ENCODE measurements at regions not wholly inside any gene's neighbourhood (a gene's known extent, or its start where the extent isn't known, plus 50 kb on each side); places are given as distances from the start of the nearest gene placed in this dataset.

DNA sequence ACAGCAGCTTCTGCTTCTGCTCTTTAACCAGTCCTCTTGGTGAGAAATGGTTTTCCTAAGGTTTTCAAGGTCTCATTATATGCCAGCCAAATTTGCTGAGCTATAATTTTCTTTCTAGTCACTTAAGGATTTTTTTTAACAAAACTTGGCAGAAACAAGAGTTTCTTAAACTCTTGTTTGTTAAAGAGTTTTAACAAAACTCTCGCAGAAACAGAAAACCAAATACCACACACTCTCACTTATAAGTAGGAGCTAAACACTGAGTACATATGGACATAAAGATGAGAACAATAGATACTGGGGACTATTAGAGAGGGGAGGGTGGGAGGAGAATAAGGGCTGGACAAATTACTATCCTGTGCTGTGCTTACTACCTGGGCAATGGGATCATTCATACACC is 908.3 kb downstream of the TUSC7 start:
- Histone ChIP-seq H3K9me3 (ENCODE audit: low read depth) (no peaks in the 10 kb centered on the region), H3K4me3 (no peak overlapping the region)
- TF ChIP-seq, protein P1, sequence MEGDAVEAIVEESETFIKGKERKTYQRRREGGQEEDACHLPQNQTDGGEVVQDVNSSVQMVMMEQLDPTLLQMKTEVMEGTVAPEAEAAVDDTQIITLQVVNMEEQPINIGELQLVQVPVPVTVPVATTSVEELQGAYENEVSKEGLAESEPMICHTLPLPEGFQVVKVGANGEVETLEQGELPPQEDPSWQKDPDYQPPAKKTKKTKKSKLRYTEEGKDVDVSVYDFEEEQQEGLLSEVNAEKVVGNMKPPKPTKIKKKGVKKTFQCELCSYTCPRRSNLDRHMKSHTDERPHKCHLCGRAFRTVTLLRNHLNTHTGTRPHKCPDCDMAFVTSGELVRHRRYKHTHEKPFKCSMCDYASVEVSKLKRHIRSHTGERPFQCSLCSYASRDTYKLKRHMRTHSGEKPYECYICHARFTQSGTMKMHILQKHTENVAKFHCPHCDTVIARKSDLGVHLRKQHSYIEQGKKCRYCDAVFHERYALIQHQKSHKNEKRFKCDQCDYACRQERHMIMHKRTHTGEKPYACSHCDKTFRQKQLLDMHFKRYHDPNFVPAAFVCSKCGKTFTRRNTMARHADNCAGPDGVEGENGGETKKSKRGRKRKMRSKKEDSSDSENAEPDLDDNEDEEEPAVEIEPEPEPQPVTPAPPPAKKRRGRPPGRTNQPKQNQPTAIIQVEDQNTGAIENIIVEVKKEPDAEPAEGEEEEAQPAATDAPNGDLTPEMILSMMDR (IDR thresholded peaks at IDR 0.05; ENCODE audit: low read depth, low read length) = no peak

DNA sequence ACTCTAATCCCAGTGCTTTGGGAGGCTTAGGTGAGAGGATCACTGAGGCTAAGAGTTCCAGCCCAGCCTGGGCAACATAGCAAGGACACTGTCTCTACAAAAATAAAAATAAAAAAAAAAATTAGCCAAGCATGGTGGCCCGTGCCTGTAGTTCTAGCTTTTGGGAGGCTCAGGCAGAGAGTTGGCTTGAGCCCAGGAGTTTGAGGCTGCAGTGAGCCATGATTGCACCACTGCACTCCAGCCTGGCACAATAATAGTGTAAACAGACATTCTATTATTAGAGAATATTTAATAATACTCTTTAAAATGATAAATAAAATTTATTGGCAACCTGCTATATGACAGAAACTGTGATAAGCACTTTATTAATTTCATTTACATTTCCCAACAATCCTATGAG is 908.9 kb downstream of the TUSC7 start:
- DNase-seq (ENCODE audit: low read depth in 1 of 2, low spot score in 1 of 2) = peak in 1 of 2 donors; percentile 5
- TF ChIP-seq, protein P1 (IDR thresholded peaks at IDR 0.05; ENCODE audit: low read depth, low read length) = no peak
- Histone ChIP-seq H3K4me3 (no peak overlapping the region), H3K36me3 (no peaks in the 10 kb centered on the region), H3K27me3 (peaks cover 5% of the 10 kb centered on the region), H3K27ac (no peak overlapping the region), H3K9me3 (ENCODE audit: low read depth) (no peaks in the 10 kb centered on the region), H3K4me1 (ENCODE audit: low read depth) (no peaks in the 10 kb centered on the region)

More for the DNA sequence above, 908.3 kb downstream of the TUSC7 start:
- no peak overlapping the region for H3K27ac ChIP-seq
- H3K4me1 ChIP-seq (ENCODE audit: low read depth) = no peaks in the 10 kb centered on the region
- no peaks in the 10 kb centered on the region for H3K27me3 ChIP-seq
- DNase-seq (ENCODE audit: low read depth in 1 of 2, low spot score in 1 of 2) = no peak
- no peaks in the 10 kb centered on the region for H3K36me3 ChIP-seq

DNA sequence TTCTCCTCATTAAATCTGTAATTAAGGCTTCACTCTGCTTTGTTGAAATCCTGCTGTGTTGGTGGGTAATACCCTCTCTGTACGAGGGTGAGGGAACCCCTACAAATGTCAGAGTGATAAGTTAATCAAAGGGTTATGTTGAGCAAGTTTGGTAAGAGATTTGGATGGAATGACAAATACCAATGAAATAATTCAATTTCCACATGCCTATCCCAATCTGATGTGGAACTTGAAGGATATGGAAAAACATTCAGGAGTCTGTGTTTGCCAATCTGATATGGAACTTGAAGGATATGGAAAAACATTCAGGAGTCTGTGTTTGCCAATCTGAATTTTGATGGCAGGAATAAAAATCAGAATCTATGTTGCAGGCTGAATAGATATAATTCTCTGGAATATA is 910.2 kb downstream of the TUSC7 start:
- no peaks in the 10 kb centered on the region for H3K9me3 ChIP-seq (ENCODE audit: low read depth)
- TF ChIP-seq, protein P1 (IDR thresholded peaks at IDR 0.05; ENCODE audit: low read depth, low read length) = no peak
- no peak overlapping the region for H3K4me3 ChIP-seq
- no peak overlapping the region for H3K27ac ChIP-seq
- DNase-seq (ENCODE audit: low read depth in 1 of 2, low spot score in 1 of 2) = no peak
- peaks cover 6% of the 10 kb centered on the region for H3K27me3 ChIP-seq
- H3K36me3 ChIP-seq = no peaks in the 10 kb centered on the region
- peaks cover 1% of the 10 kb centered on the region for H3K4me1 ChIP-seq (ENCODE audit: low read depth)

DNA sequence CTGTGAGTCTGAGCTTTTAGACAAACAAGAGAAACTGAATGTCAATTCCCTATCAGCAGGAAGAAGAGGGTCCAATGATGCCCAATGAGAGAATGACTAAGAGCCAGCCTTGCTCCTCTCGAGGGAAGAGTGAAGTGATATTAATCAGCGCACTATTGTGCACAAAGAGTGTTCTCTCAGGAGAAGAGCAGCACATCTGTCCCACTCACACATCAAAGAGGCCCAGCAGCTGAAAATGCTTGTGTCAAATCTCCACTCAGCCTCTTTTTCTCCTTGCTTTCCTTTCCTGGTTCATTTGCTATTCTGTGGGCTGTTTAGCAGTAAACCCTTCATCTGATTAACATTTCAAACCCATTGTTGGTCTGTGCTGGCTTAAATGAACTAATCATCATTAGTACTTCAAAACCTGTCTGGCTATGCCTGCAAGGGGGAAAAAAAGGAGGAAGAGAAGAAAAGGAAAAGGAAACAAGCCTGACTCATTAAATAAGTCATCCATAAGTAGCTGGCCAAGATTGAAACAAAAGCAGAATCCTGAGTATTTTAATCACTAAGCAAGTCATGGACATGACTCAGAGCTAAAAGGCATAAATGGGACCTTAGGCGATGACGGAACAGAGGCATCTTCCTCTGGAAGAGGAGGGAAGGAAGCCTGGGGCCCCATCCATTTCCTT is 912.7 kb downstream of the TUSC7 start:
- no peak overlapping the region for H3K4me3 ChIP-seq
- H3K4me1 ChIP-seq (ENCODE audit: low read depth) = peaks cover 3% of the 10 kb centered on the region
- no peak overlapping the region for H3K27ac ChIP-seq
- no peaks in the 10 kb centered on the region for H3K36me3 ChIP-seq
- TF ChIP-seq, protein P1 (IDR thresholded peaks at IDR 0.05; ENCODE audit: low read depth, low read length) = no peak
- H3K27me3 ChIP-seq = peaks cover 6% of the 10 kb centered on the region
- no peaks in the 10 kb centered on the region for H3K9me3 ChIP-seq (ENCODE audit: low read depth)
- peak in 1 of 2 donors; percentile 63 for DNase-seq (ENCODE audit: low read depth in 1 of 2, low spot score in 1 of 2)

DNA sequence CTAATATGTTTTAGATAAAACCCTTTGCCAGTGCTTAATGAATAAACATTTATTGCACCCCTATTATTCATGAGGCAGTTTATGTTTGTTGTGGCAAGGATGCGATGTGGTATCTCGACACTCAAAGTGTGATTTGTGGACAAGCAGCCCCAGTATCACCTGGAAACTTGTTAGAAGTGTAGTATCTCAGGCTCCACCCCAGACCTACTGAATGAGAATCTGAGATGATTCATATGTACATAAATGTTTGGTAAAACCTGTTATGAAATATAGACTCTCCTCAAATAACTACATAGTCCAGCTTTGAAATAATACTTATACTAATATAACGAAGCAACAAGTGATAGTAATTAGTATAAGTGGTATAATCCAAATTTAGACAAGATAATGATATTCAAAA is 914.8 kb downstream of the TUSC7 start:
- Histone ChIP-seq H3K27me3 (peaks cover 6% of the 10 kb centered on the region), H3K4me1 (ENCODE audit: low read depth) (peaks cover 3% of the 10 kb centered on the region), H3K36me3 (no peaks in the 10 kb centered on the region), H3K27ac (no peak overlapping the region), H3K4me3 (no peak overlapping the region), H3K9me3 (ENCODE audit: low read depth) (no peaks in the 10 kb centered on the region)
- TF ChIP-seq, protein P1 (IDR thresholded peaks at IDR 0.05; ENCODE audit: low read depth, low read length) = no peak
- DNase-seq (ENCODE audit: low read depth in 1 of 2, low spot score in 1 of 2) = no peak

Measured in cardiac muscle cell (in vitro differentiated cells and primary cell).